Esophagus squamous epithelium (tissue), 5 donors: ENCODE measurements at regions not wholly inside any gene's neighbourhood (a gene's known extent, or its start where the extent isn't known, plus 50 kb on each side); places are given as distances from the start of the nearest gene placed in this dataset.
"Not testable (repeated sequence)": the region's sequence is repeated elsewhere in the genome, so short reads cannot be mapped to it uniquely, and the experiment has no call there.

Source experiments
- DNase-seq: peaks from one replicate; lab custom pipeline; 2025; lab: John Stamatoyannopoulos, UW
- H3K27ac ChIP-seq, 4 donors: fragments of 200-600 bp; sonication (generic); one replicate each; pipeline ENCODE4 v1.5.1; 2016 to 2019; ENCODE audit warnings: mild to moderate bottlenecking in 1 of 4
- H3K27me3 ChIP-seq, 4 donors: fragments of 200-600 bp; sonication (generic); 1 replicate in 3 of 4; 2 replicates in 1 of 4; pipeline versions ENCODE4 v1.5.1 to v1.6.0; 2017 to 2021; ENCODE audit warnings: antibody characterized with exemption in 1 of 4
- H3K36me3 ChIP-seq, 3 donors: fragments of 200-600 bp; sonication (generic); one replicate each; pipeline ENCODE4 v1.5.1; 2016 to 2019
- H3K4me1 ChIP-seq, 3 donors: fragments of 200-600 bp; sonication (generic); one replicate each; pipeline ENCODE4 v1.5.1; 2017 to 2019
- H3K4me3 ChIP-seq, 4 donors: fragments of 200-600 bp; sonication (generic); 1 replicate in 3 of 4; 2 replicates in 1 of 4; pipeline ENCODE4 v1.5.1; 2016 to 2019; ENCODE audit warnings: mild to moderate bottlenecking in 2 of 4, moderate library complexity in 1 of 4
- H3K9me3 ChIP-seq, 3 donors: fragments of 200-600 bp; sonication (generic); one replicate each; pipeline ENCODE4 v1.5.1; 2016 to 2019
- CTCF ChIP-seq, 6 experiments: fragments of 450-650 bp in 4 of 6; fragments of 200-600 bp in 2 of 6; sonication (generic) in 2 of 6; IDR thresholded peaks; one replicate each; pipeline ENCODE4 v1.5.1; 2016 to 2019; ENCODE audit warnings: antibody characterized with exemption in 6 of 6, mild to moderate bottlenecking in 4 of 6, moderate library complexity in 4 of 6
- POLR2A ChIP-seq, 4 donors: fragments of 450-650 bp; IDR thresholded peaks; one replicate each; pipeline ENCODE4 v1.6.1; 2017; ENCODE audit warnings: antibody characterized with exemption in 4 of 4, mild to moderate bottlenecking in 4 of 4, moderate library complexity in 3 of 4
- WGBS, 2 donors: methylation state at CpG; one replicate each; pipeline ENCODE4 v1.1.5; 2018; 5-methylcytosine and 5-hydroxymethylcytosine counted together
- intact Hi-C: fragments of 100-400 bp; cut with DNase I; formaldehyde crosslinking; loops from one replicate; pipeline ENCODE4 v1.15.0; 2022
- donor health status: DM: yes; HTN: yes; CAD: no.

GRCh38 chr12:37547611-37548010, 769.0 kb upstream of the ALG10B start:
- no peaks in the 10 kb centered on the region for H3K27me3 ChIP-seq
- peaks cover 0 to 44% (median 0%) of the 10 kb centered on the region in 3 donors for H3K9me3 ChIP-seq
- no peaks in the 10 kb centered on the region for H3K36me3 ChIP-seq
- no peak for DNase-seq
- TF ChIP-seq POLR2A (IDR thresholded peaks at IDR 0.05) (no peak), CTCF (IDR thresholded peaks at IDR 0.05) (no peak)
- intact Hi-C loops: no loop called here
- no peaks in the 10 kb centered on the region for H3K4me1 ChIP-seq
- H3K4me3 ChIP-seq: no peak overlapping the region
- no peak overlapping the region for H3K27ac ChIP-seq
- WGBS, 2 donors: 95% methylated on average over 6 to 13 of the region's 25 CpGs

GRCh38 chr12:37548266-37548805, 768.2 kb upstream of the ALG10B start:
- TF ChIP-seq CTCF (IDR thresholded peaks at IDR 0.05): no peak
- TF ChIP-seq POLR2A (IDR thresholded peaks at IDR 0.05): no peak
- no peaks in the 10 kb centered on the region for H3K4me1 ChIP-seq
- 86 to 95% methylated on average over 18 to 24 of the region's 25 CpGs for WGBS, 2 donors
- H3K27ac ChIP-seq: no peak overlapping the region
- DNase-seq: no peak
- no peaks in the 10 kb centered on the region for H3K36me3 ChIP-seq
- no peaks in the 10 kb centered on the region for H3K27me3 ChIP-seq
- intact Hi-C loops: no loop called here
- peaks cover 0 to 41% (median 0%) of the 10 kb centered on the region in 3 donors for H3K9me3 ChIP-seq
- H3K4me3 ChIP-seq: no peak overlapping the region

- intact Hi-C loops, H3K4me3 ChIP-seq, H3K27ac ChIP-seq, H3K27me3 ChIP-seq, H3K36me3 ChIP-seq, H3K4me1 ChIP-seq, DNase-seq: not testable (repeated sequence)
- peaks cover 0 to 16% (median 0%) of the 10 kb centered on the region in 3 donors for H3K9me3 ChIP-seq
- 40 to 78% methylated on average over 1 to 4 of the region's 4 CpGs for WGBS, 2 donors
Observed at GRCh38 chr12:37556957-37557356, 759.6 kb upstream of the ALG10B start.

- Histone ChIP-seq H3K4me1 (no peaks in the 10 kb centered on the region), H3K4me3 (no peak overlapping the region), H3K27ac (no peak overlapping the region), H3K9me3 (peaks cover 0 to 36% (median 0%) of the 10 kb centered on the region in 3 donors), H3K36me3 (no peaks in the 10 kb centered on the region), H3K27me3 (no peaks in the 10 kb centered on the region)
- intact Hi-C loops: no loop called here
- WGBS, 2 donors: 60 to 91% methylated on average over 2 of the region's 2 CpGs
- no peak for DNase-seq
- TF ChIP-seq CTCF (IDR thresholded peaks at IDR 0.05): no peak
- TF ChIP-seq POLR2A (IDR thresholded peaks at IDR 0.05): no peak
Observed at GRCh38 chr12:37565112-37565511, 751.5 kb upstream of the ALG10B start.

GRCh38 chr12:37570547-37570946, 746.0 kb upstream of the ALG10B start:
- not testable (repeated sequence) for H3K36me3 ChIP-seq, H3K27ac ChIP-seq

More at GRCh38 chr12:37570547-37570946, 746.0 kb upstream of the ALG10B start:
- H3K27me3 ChIP-seq, H3K4me3 ChIP-seq, H3K4me1 ChIP-seq, DNase-seq, intact Hi-C loops: not testable (repeated sequence)
- peaks cover 0 to 26% (median 0%) of the 10 kb centered on the region in 3 donors for H3K9me3 ChIP-seq
- 70 to 77% methylated on average over 2 of the region's 2 CpGs for WGBS, 2 donors
